Sciatic nerve (tissue), 2 donors: ENCODE measurements at regions not wholly inside any gene's neighbourhood (a gene's known extent, or its start where the extent isn't known, plus 50 kb on each side); places are given as distances from the start of the nearest gene placed in this dataset.

Experiments used
- ATAC-seq: fragments of 200-7000 bp; cut with Tn5 transposase; one replicate; pipeline ENCODE4 v1.9.1; 2020; ENCODE audit warnings: mild to moderate bottlenecking, moderate library complexity
- DNase-seq: peaks from one replicate; pipeline ENCODE4 v3.0.0-alpha.2; 2020; ENCODE audit warnings: low spot score
- intact Hi-C: fragments of 100-400 bp; cut with DNase I; formaldehyde crosslinking; loops from one replicate; pipeline ENCODE4 v1.14.2; 2022
- donor health status: DM: no; HTN: no; CAD: no.
- donor health status: DM: no; HTN: no; CAD: no.

GRCh38 chr6:170023620-170024521, 267.0 kb downstream of the DLL1 start:
- DNase-seq (peak; percentile 56), ATAC-seq (no peak)
- intact Hi-C loops, result no loop called here

- intact Hi-C loops, result no loop called here
- ATAC-seq (peak; percentile 32), DNase-seq (peak; percentile 54)
Measured at GRCh38 chr6:170022827-170023619, 267.9 kb downstream of the DLL1 start.

- intact Hi-C loops, result no loop called here
- ATAC-seq (no peak), DNase-seq (peak; percentile 44)
Measured at GRCh38 chr6:170022291-170022722, 268.6 kb downstream of the DLL1 start.

GRCh38 chr6:170021579-170021978, 269.3 kb downstream of the DLL1 start:
- intact Hi-C loops, result no loop called here
- ATAC-seq, result no peak
- peak; percentile 25 for DNase-seq

GRCh38 chr6:170019818-170020583, 268.6 kb downstream of the ERMARD start:
- peak; percentile 35 for DNase-seq
- intact Hi-C loops, result no loop called here
- ATAC-seq, result no peak

GRCh38 chr6:170018936-170019817, 267.8 kb downstream of the ERMARD start:
- DNase-seq, result peak; percentile 34
- ATAC-seq, result peak; percentile 66
- intact Hi-C loops, result no loop called here

GRCh38 chr6:170018422-170018935, 267.1 kb downstream of the ERMARD start:
- DNase-seq (peak; percentile 31), ATAC-seq (peak; percentile 44)
- intact Hi-C loops, result no loop called here

GRCh38 chr6:170017603-170018320, 266.3 kb downstream of the ERMARD start:
- intact Hi-C loops, result no loop called here
- ATAC-seq, result peak; percentile 39

GRCh38 chr6:170013815-170014214, 262.4 kb downstream of the ERMARD start:
- no peak for DNase-seq
- intact Hi-C loops, result no loop called here
- no peak for ATAC-seq

More at GRCh38 chr6:170017603-170018320, 266.3 kb downstream of the ERMARD start:
- no peak for DNase-seq

- DNase-seq, result no peak
- ATAC-seq, result no peak
- intact Hi-C loops, result no loop called here
Measured at GRCh38 chr6:170012037-170012330, 260.6 kb downstream of the ERMARD start.

GRCh38 chr6:170011204-170012036, 260.0 kb downstream of the ERMARD start:
- intact Hi-C loops, result no loop called here
- ATAC-seq (peak; percentile 80), DNase-seq (peak; percentile 23)

- intact Hi-C loops, result no loop called here
- DNase-seq (no peak), ATAC-seq (peak; percentile 38)
Measured at GRCh38 chr6:170010665-170011203, 259.3 kb downstream of the ERMARD start.

- DNase-seq (no peak), ATAC-seq (no peak)
- intact Hi-C loops, result no loop called here
Measured at GRCh38 chr6:170008294-170008785, 256.9 kb downstream of the ERMARD start.

- DNase-seq (no peak), ATAC-seq (no peak)
- intact Hi-C loops, result no loop called here
Measured at GRCh38 chr6:170007468-170008293, 256.3 kb downstream of the ERMARD start.

- no peak for ATAC-seq
- intact Hi-C loops, result no loop called here
- no peak for DNase-seq
Measured at GRCh38 chr6:170006900-170007467, 255.6 kb downstream of the ERMARD start.
